GM19025 (cell line): ENCODE measurements at regions not wholly inside any gene's neighbourhood (a gene's known extent, or its start where the extent isn't known, plus 50 kb on each side); places are given as distances from the start of the nearest gene placed in this dataset.

ENCODE experiments used
- ATAC-seq: cut with Tn5 transposase; IDR thresholded peaks from one replicate; pipeline ENCODE4 v1.9.1; 2021; ENCODE audit warnings: mild to moderate bottlenecking, low read depth, moderate library complexity; ENCODE audit not compliant: unreplicated experiment

- ATAC-seq: no peak
Measured at GRCh38 chr3:168858327-168858726, 762.6 kb upstream of the GOLIM4 start.

GRCh38 chr3:168850109-168850508 lies 754.4 kb upstream of the GOLIM4 start:
- ATAC-seq: no peak

- ATAC-seq: no peak
Measured at GRCh38 chr3:168847291-168847883, 751.7 kb upstream of the GOLIM4 start.

- no peak for ATAC-seq
Measured at GRCh38 chr3:168844894-168845482, 749.3 kb upstream of the GOLIM4 start.

- ATAC-seq: no peak
Measured at GRCh38 chr3:168844472-168844871, 748.7 kb upstream of the GOLIM4 start.

GRCh38 chr3:168843481-168843880 lies 747.8 kb upstream of the GOLIM4 start:
- no peak for ATAC-seq

GRCh38 chr3:168839653-168840052 lies 743.9 kb upstream of the GOLIM4 start:
- ATAC-seq: no peak

- no peak for ATAC-seq
Measured at GRCh38 chr3:168834558-168834957, 738.8 kb upstream of the GOLIM4 start.

GRCh38 chr3:168828943-168829342 lies 733.2 kb upstream of the GOLIM4 start:
- ATAC-seq: no peak

- no peak for ATAC-seq
Measured at GRCh38 chr3:168828536-168828935, 732.8 kb upstream of the GOLIM4 start.

GRCh38 chr3:168828014-168828413 lies 732.3 kb upstream of the GOLIM4 start:
- no peak for ATAC-seq

GRCh38 chr3:168824107-168824506 lies 728.4 kb upstream of the GOLIM4 start:
- no peak for ATAC-seq

- ATAC-seq: no peak
Measured at GRCh38 chr3:168823466-168823865, 727.7 kb upstream of the GOLIM4 start.

GRCh38 chr3:168820810-168821415 lies 725.2 kb upstream of the GOLIM4 start:
- ATAC-seq: no peak

GRCh38 chr3:168817177-168817576 lies 721.5 kb upstream of the GOLIM4 start:
- ATAC-seq: no peak

- no peak for ATAC-seq
Measured at GRCh38 chr3:168815946-168816345, 720.2 kb upstream of the GOLIM4 start.

- no peak for ATAC-seq
Measured at GRCh38 chr3:168813225-168813802, 717.6 kb upstream of the GOLIM4 start.

- no peak for ATAC-seq
Measured at GRCh38 chr3:168812234-168812633, 716.5 kb upstream of the GOLIM4 start.

- ATAC-seq: no peak
Measured at GRCh38 chr3:168808596-168808995, 712.9 kb upstream of the GOLIM4 start.

GRCh38 chr3:168807448-168807847 lies 711.7 kb upstream of the GOLIM4 start:
- ATAC-seq: no peak

GRCh38 chr3:168806871-168807270 lies 711.1 kb upstream of the GOLIM4 start:
- ATAC-seq: no peak

GRCh38 chr3:168803536-168803935 lies 707.8 kb upstream of the GOLIM4 start:
- no peak for ATAC-seq
